NB4 (cell line): ENCODE measurements at regions not wholly inside any gene's neighbourhood (a gene's known extent, or its start where the extent isn't known, plus 50 kb on each side); places are given as distances from the start of the nearest gene placed in this dataset.

Source experiments
- POLR2A ChIP-seq: IDR thresholded peaks from 2 replicates; pipeline ENCODE4 v1.6.1; 2011; ENCODE audit warnings: mild to moderate bottlenecking; ENCODE audit not compliant: insufficient read length; ENCODE audit errors: extremely low read depth
- TF ChIP-seq, protein P1 (sequence below): IDR thresholded peaks from one replicate; pipeline ENCODE4 v1.5.1; 2012; ENCODE audit warnings: low read depth, low read length

DNA sequence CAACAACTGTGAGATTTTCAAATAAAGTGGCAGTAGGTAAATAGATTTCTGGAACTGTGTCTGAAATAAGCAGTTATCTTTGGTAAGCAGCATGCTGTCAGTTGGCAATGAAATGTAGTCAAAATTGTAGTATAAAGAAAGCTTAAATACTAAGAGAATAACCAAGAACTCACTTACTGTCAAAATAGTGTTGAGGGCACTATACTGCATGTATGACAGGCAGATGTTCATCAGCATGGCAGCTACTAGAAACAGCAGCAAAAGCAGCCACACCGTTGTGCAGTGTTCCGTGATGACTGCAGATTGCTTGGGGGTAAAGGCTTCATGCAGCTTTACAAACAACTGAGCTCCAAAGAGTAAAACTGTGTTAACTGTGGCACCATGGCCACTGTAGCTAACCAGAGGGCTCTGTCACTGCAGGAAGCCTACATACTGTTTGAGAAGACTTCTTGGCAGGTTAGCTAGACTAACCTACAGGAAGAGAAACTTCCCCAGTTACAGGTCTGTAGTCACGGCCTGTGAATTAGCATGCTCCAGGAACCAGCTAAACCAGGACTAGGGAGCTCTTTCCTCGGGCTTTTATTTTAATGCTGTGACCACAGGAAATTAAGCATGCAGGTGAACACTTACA is 459.7 kb downstream of the TBL1XR1 start:
- TF ChIP-seq POLR2A: no peak
- TF ChIP-seq, protein P1, sequence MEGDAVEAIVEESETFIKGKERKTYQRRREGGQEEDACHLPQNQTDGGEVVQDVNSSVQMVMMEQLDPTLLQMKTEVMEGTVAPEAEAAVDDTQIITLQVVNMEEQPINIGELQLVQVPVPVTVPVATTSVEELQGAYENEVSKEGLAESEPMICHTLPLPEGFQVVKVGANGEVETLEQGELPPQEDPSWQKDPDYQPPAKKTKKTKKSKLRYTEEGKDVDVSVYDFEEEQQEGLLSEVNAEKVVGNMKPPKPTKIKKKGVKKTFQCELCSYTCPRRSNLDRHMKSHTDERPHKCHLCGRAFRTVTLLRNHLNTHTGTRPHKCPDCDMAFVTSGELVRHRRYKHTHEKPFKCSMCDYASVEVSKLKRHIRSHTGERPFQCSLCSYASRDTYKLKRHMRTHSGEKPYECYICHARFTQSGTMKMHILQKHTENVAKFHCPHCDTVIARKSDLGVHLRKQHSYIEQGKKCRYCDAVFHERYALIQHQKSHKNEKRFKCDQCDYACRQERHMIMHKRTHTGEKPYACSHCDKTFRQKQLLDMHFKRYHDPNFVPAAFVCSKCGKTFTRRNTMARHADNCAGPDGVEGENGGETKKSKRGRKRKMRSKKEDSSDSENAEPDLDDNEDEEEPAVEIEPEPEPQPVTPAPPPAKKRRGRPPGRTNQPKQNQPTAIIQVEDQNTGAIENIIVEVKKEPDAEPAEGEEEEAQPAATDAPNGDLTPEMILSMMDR: no peak
